Immature natural killer cell (primary cell): ENCODE measurements at regions not wholly inside any gene's neighbourhood (a gene's known extent, or its start where the extent isn't known, plus 50 kb on each side); places are given as distances from the start of the nearest gene placed in this dataset.
"Not testable (repeated sequence)": the region's sequence is repeated elsewhere in the genome, so short reads cannot be mapped to it uniquely, and the experiment has no call there.

Experiments used
- DNase-seq, 3 donors: peaks; one replicate each; pipeline ENCODE4 v3.0.0; 2022; ENCODE audit warnings: mixed read lengths in 1 of 3
- H3K27ac Mint-ChIP-seq, 6 donors: one replicate each; pipeline ENCODE4 v1.8.0; 2020; ENCODE audit warnings: mixed read lengths in 6 of 6, mild to moderate bottlenecking in 5 of 6, inconsistent platforms in 4 of 6, moderate library complexity in 3 of 6
- H3K27me3 Mint-ChIP-seq, 3 donors: one replicate each; pipeline ENCODE4 v1.8.0; 2020 to 2021; ENCODE audit warnings: low read depth in 3 of 3, mild to moderate bottlenecking in 3 of 3, mixed read lengths in 3 of 3, moderate library complexity in 3 of 3, inconsistent platforms in 1 of 3
- H3K36me3 Mint-ChIP-seq, 3 donors: one replicate each; pipeline ENCODE4 v1.8.0; 2020; ENCODE audit warnings: mixed read lengths in 3 of 3, inconsistent platforms in 2 of 3, mild to moderate bottlenecking in 2 of 3
- H3K4me1 Mint-ChIP-seq, 2 donors: one replicate each; pipeline ENCODE4 v1.8.0; 2020; ENCODE audit warnings: inconsistent platforms in 2 of 2, mild to moderate bottlenecking in 2 of 2, mixed read lengths in 2 of 2, moderate library complexity in 1 of 2
- H3K4me3 Mint-ChIP-seq, 5 donors: one replicate each; pipeline ENCODE4 v1.8.0; 2020; ENCODE audit warnings: mild to moderate bottlenecking in 5 of 5, mixed read lengths in 5 of 5, inconsistent platforms in 3 of 5, moderate library complexity in 3 of 5
- H3K9me3 Mint-ChIP-seq, 6 donors: one replicate each; pipeline ENCODE4 v1.8.0; 2020; ENCODE audit warnings: mild to moderate bottlenecking in 6 of 6, mixed read lengths in 6 of 6, inconsistent platforms in 4 of 6, moderate library complexity in 3 of 6

GRCh38 chr1:182157187-182157586 lies 95.7 kb upstream of the ZNF648 start:
- Mint-ChIP-seq H3K4me3 (no peak overlapping the region), H3K27me3 (peaks cover 0 to 6% (median 3%) of the 10 kb centered on the region in 3 donors), H3K9me3 (peaks cover 2 to 31% (median 13%) of the 10 kb centered on the region in 6 donors), H3K27ac (no peak overlapping the region), H3K36me3 (peaks cover 0 to 3% (median 0%) of the 10 kb centered on the region in 3 donors), H3K4me1 (no peaks in the 10 kb centered on the region)
- no peak for DNase-seq

DNA sequence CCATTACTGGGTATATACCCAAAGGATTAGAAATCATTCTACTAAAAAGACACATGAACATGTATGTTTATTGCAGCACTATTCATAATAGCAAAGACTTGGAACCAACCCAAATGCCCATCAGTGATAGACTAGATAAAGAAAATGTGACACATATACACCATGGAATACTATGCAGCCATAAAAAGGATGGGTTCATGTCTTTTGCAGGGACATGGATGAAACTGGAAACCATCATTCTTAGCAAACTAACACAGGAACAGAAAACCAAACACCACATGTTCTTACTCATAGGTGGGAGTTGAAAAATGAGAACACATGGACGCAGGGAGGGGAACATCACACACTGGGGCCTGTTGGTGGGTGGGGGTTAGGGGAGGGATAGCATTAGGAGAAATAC lies 92.9 kb upstream of the ZNF648 start:
- peaks cover 0 to 15% (median 4%) of the 10 kb centered on the region in 6 donors for H3K9me3 Mint-ChIP-seq
- H3K27me3 Mint-ChIP-seq, H3K36me3 Mint-ChIP-seq, H3K4me3 Mint-ChIP-seq, H3K4me1 Mint-ChIP-seq, H3K27ac Mint-ChIP-seq, DNase-seq: not testable (repeated sequence)

GRCh38 chr1:182149411-182149965 lies 88.0 kb upstream of the ZNF648 start:
- H3K4me3 Mint-ChIP-seq: no peak overlapping the region
- DNase-seq: peak in 1 of 3 donors; percentile 4
- H3K36me3 Mint-ChIP-seq: no peaks in the 10 kb centered on the region
- H3K27me3 Mint-ChIP-seq: peaks cover 0 to 2% (median 1%) of the 10 kb centered on the region in 3 donors
- H3K4me1 Mint-ChIP-seq: no peaks in the 10 kb centered on the region
- no peak overlapping the region for H3K27ac Mint-ChIP-seq
- H3K9me3 Mint-ChIP-seq: no peaks in the 10 kb centered on the region

- no peak overlapping the region for H3K27ac Mint-ChIP-seq
- H3K36me3 Mint-ChIP-seq: no peaks in the 10 kb centered on the region
- no peaks in the 10 kb centered on the region for H3K9me3 Mint-ChIP-seq
- H3K4me1 Mint-ChIP-seq: no peaks in the 10 kb centered on the region
- peaks cover 0 to 1% (median 0%) of the 10 kb centered on the region in 3 donors for H3K27me3 Mint-ChIP-seq
- DNase-seq: no peak
- no peak overlapping the region for H3K4me3 Mint-ChIP-seq
Measured at GRCh38 chr1:182147951-182148350, 86.4 kb upstream of the ZNF648 start.

- no peaks in the 10 kb centered on the region for H3K4me1 Mint-ChIP-seq
- no peak for DNase-seq
- H3K9me3 Mint-ChIP-seq: no peaks in the 10 kb centered on the region
- peaks cover 0 to 2% (median 0%) of the 10 kb centered on the region in 3 donors for H3K27me3 Mint-ChIP-seq
- no peak overlapping the region for H3K27ac Mint-ChIP-seq
- no peak overlapping the region for H3K4me3 Mint-ChIP-seq
- H3K36me3 Mint-ChIP-seq: no peaks in the 10 kb centered on the region
Measured at GRCh38 chr1:182147136-182147820, 85.8 kb upstream of the ZNF648 start.

DNA sequence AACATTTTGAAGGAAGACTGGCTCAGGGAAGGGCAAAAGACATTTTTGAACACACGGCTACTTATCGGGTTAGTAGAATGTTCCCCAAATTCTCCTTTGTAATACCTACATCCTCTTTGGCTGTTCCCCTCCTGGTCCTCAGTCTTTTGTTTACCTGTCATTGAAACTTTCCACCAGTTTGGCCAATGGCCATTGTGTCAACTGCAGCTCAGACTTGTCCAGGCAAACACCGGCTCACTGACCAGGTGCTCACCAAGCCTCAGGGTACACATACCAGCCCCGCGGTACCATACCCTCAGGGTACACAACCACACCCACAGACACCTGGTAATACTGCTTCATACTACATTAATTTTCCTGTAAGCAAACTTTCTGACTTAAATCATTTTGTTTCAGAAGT lies 84.8 kb upstream of the ZNF648 start:
- DNase-seq: no peak
- no peaks in the 10 kb centered on the region for H3K4me1 Mint-ChIP-seq
- H3K36me3 Mint-ChIP-seq: no peaks in the 10 kb centered on the region
- no peak overlapping the region for H3K27ac Mint-ChIP-seq
- H3K27me3 Mint-ChIP-seq: peaks cover 0 to 2% (median 0%) of the 10 kb centered on the region in 3 donors
- H3K4me3 Mint-ChIP-seq: no peak overlapping the region
- H3K9me3 Mint-ChIP-seq: no peaks in the 10 kb centered on the region

- Mint-ChIP-seq H3K4me1 (no peaks in the 10 kb centered on the region), H3K27me3 (peaks cover 0 to 2% (median 0%) of the 10 kb centered on the region in 3 donors)
Measured at GRCh38 chr1:182145441-182145840, 83.9 kb upstream of the ZNF648 start.

DNA sequence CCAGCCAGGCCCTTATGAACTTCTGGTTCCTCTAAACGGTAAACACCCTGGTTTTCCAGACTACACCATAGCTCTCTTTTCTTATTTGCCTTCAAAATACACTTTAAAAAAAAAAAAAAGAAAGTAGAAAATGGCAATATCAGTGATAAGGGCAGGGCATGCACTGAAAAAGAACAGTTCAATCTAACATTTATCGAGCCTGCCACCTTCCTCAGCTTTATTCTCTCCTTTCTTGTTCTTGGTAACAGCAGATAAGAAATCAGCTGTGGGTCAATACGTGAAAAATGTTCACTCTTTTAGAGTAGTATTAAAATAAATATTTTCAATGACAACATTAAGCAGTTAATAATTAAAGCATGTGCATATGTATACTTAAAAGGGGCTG lies 83.1 kb upstream of the ZNF648 start:
- no peaks in the 10 kb centered on the region for H3K36me3 Mint-ChIP-seq
- H3K27me3 Mint-ChIP-seq: peaks cover 0 to 2% (median 0%) of the 10 kb centered on the region in 3 donors
- no peak overlapping the region for H3K4me3 Mint-ChIP-seq
- no peaks in the 10 kb centered on the region for H3K4me1 Mint-ChIP-seq
- no peak for DNase-seq
- no peak overlapping the region for H3K27ac Mint-ChIP-seq
- H3K9me3 Mint-ChIP-seq: no peaks in the 10 kb centered on the region

More at GRCh38 chr1:182145441-182145840, 83.9 kb upstream of the ZNF648 start:
- no peak for DNase-seq
- Mint-ChIP-seq H3K9me3 (no peaks in the 10 kb centered on the region), H3K27ac (no peak overlapping the region), H3K36me3 (no peaks in the 10 kb centered on the region), H3K4me3 (no peak overlapping the region)

DNA sequence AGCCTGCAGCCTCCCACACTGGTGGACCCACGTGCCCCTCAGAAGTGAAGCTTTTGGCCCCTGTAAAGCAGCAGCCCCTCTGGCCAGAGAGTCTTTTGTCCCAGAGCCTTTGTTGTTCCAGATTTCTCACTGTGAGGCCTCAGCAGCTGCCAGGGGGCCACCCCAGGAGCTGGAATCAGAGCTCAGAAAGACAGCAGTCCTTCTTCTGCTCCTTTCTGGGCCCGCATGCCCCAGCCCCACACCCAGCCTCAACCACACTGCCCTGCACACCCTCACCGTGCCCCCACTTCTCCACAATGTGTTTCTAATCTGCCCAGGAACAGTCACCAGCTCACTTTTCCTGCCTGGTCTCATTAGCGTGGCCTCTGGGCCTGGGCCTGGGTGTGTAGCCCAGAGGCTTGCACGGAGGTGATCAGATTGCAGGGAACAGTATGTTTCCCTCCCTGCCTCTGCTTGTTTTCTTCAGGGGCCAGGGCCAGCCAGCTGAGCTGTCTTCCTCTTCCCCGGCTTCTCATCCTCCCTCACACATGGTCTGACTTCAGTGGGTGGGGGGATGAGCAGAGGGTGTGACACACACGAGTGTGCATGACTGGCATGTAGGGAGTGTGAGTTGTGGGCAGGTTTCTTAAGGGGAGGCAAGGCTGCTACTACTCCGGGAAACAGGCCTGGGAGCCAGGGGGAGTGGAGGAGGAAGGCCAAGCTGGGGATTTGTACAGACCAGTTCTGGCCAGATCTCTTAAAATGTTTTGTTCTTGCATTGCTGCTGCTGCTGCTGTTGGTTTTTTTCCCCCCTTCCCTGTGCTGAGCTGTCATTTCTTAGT lies 82.5 kb upstream of the ZNF648 start:
- Mint-ChIP-seq H3K36me3 (no peaks in the 10 kb centered on the region), H3K27ac (no peak overlapping the region), H3K9me3 (no peaks in the 10 kb centered on the region), H3K27me3 (peaks cover 0 to 2% (median 0%) of the 10 kb centered on the region in 3 donors), H3K4me1 (no peaks in the 10 kb centered on the region), H3K4me3 (no peak overlapping the region)
- no peak for DNase-seq

DNA sequence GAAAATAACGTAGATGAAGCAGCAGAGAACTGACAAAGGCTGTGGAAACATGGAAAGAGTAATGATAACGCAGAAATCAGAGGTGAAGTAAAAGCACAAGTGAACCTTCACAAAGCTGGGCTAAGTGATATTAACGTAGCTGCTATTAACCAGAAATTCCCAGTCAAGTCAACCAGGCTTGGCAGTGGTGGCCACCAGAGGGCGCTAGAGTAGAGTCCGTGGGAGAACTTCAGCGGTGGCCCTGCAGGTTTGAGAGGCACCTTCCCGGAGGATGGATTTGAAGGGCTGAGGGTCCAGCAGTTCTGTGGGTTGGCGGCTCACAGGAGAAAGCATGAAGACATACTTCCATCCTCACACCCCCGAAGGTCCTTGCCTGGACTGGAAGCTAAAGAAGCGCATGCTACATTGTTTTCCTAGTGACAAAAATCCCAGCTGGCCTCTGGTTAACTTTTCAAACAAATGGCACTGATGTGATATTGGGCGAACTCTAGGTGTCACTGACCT lies 81.7 kb upstream of the ZNF648 start:
- peaks cover 0 to 2% (median under 1%) of the 10 kb centered on the region in 3 donors for H3K27me3 Mint-ChIP-seq
- H3K27ac Mint-ChIP-seq: no peak overlapping the region
- DNase-seq: peak; percentile 67 to 80 (median 71)
- no peaks in the 10 kb centered on the region for H3K9me3 Mint-ChIP-seq
- H3K4me1 Mint-ChIP-seq: no peaks in the 10 kb centered on the region
- no peaks in the 10 kb centered on the region for H3K36me3 Mint-ChIP-seq
- H3K4me3 Mint-ChIP-seq: no peak overlapping the region

DNA sequence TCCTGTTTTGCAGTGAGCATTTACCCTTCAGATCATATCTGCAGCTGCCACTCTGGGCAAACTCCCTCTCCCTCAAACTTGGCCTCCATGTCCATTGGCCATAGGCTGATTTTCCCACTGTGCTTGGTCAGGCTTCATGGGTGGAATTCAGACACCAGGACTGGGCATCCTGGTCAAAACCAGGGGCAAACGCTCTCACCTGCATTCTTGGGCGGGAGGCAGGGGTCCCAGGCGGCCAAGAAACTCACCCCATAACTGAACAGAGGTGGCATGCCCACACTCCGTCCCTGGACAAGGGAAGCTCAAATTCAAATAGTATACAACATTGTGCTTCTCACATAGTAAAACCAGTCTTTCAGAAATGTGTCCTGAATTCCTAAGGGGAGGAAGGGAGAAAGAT lies 81.1 kb upstream of the ZNF648 start:
- peaks cover 0 to 6% (median 2%) of the 10 kb centered on the region in 3 donors for H3K27me3 Mint-ChIP-seq
- no peak for DNase-seq
- peak overlapping the region in 1 of 6 donors; percentile 17 for H3K27ac Mint-ChIP-seq
- H3K4me3 Mint-ChIP-seq: no peak overlapping the region
- no peaks in the 10 kb centered on the region for H3K4me1 Mint-ChIP-seq
- no peaks in the 10 kb centered on the region for H3K9me3 Mint-ChIP-seq
- no peaks in the 10 kb centered on the region for H3K36me3 Mint-ChIP-seq

GRCh38 chr1:182141040-182141439 lies 79.5 kb upstream of the ZNF648 start:
- no peak overlapping the region for H3K27ac Mint-ChIP-seq
- no peak overlapping the region for H3K4me3 Mint-ChIP-seq
- H3K27me3 Mint-ChIP-seq: peaks cover 0 to 6% (median 4%) of the 10 kb centered on the region in 3 donors
- H3K9me3 Mint-ChIP-seq: no peaks in the 10 kb centered on the region
- H3K4me1 Mint-ChIP-seq: no peaks in the 10 kb centered on the region
- DNase-seq: no peak
- H3K36me3 Mint-ChIP-seq: no peaks in the 10 kb centered on the region

DNA sequence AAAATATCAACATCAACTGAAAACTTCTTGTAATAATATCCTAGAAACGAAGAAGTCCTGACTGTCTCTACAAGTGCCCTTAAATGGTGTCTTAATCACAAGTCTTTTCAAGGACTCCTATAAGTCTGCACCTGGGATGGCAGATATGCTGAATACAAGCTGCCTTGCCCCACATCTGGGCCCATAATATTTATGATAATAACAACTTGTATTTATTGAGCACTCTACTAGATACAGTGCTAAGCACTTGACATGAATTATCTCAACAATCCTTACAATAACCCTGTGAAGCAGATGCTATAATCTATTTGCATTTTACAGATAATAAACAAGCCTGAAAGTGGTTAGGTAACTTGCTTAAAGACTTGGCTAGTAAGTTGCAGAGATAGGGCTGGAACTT lies 78.0 kb upstream of the ZNF648 start:
- H3K9me3 Mint-ChIP-seq: peaks cover 0 to 2% (median 0%) of the 10 kb centered on the region in 6 donors
- H3K4me1 Mint-ChIP-seq: no peaks in the 10 kb centered on the region
- no peak overlapping the region for H3K27ac Mint-ChIP-seq
- H3K4me3 Mint-ChIP-seq: no peak overlapping the region
- no peak for DNase-seq
- peaks cover 0 to 6% (median 4%) of the 10 kb centered on the region in 3 donors for H3K27me3 Mint-ChIP-seq
- no peaks in the 10 kb centered on the region for H3K36me3 Mint-ChIP-seq

DNA sequence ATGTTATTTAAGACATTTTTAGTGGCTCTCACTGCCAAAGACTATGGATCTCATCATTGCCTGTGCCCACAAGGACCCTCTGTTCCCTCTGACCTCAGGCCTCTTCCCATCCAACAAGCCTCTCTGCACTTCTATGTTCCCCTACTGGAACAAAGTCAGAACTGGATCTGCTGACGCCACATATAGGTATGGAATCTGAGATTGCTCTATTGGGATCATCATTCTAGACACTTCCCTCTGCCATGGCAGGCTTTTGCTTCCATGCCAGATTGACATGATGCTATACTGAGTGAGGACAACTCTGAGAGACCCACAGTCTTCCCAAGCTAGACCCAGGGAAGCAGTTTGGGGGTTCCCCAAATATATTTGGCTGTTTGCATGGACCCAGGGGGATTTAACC lies 76.0 kb upstream of the ZNF648 start:
- no peak for DNase-seq
- Mint-ChIP-seq H3K4me3 (no peak overlapping the region), H3K4me1 (no peaks in the 10 kb centered on the region), H3K9me3 (peaks cover 0 to 8% (median 0%) of the 10 kb centered on the region in 6 donors), H3K27me3 (peaks cover 0 to 6% (median 6%) of the 10 kb centered on the region in 3 donors), H3K27ac (no peak overlapping the region), H3K36me3 (no peaks in the 10 kb centered on the region)
